OCI-LY1 (cell line): ENCODE measurements at regions not wholly inside any gene's neighbourhood (a gene's known extent, or its start where the extent isn't known, plus 50 kb on each side); places are given as distances from the start of the nearest gene placed in this dataset.
"Not testable (repeated sequence)": the region's sequence is repeated elsewhere in the genome, so short reads cannot be mapped to it uniquely, and the experiment has no call there.

Source experiments
- H2AFZ ChIP-seq: fragments of 200-600 bp; sonication (generic), shearing (Covaris generic); 2 replicates; pipeline ENCODE4 v1.6.0; 2014; ENCODE audit warnings: antibody characterized with exemption, mild to moderate bottlenecking, low read length
- H3F3A ChIP-seq: fragments of 200-600 bp; sonication (generic), shearing (Covaris generic); 2 replicates; pipeline ENCODE4 v1.6.0; 2014; ENCODE audit warnings: mild to moderate bottlenecking, antibody characterized with exemption, low read length, moderate library complexity; ENCODE audit not compliant: insufficient read depth
- H3K27ac ChIP-seq: fragments of 200-600 bp; sonication (generic); 2 replicates; pipeline ENCODE4 v1.5.1; 2014; ENCODE audit warnings: low read length, mixed run types, mild to moderate bottlenecking, low read depth; ENCODE audit not compliant: poor library complexity, severe bottlenecking
- H3K27me3 ChIP-seq: fragments of 200-600 bp; sonication (generic); 2 replicates; pipeline ENCODE4 v1.6.0; 2014; ENCODE audit warnings: antibody characterized with exemption, mild to moderate bottlenecking, low read length, moderate library complexity; ENCODE audit not compliant: insufficient read depth
- H3K36me3 ChIP-seq: fragments of 200-600 bp; sonication (generic); 2 replicates; pipeline ENCODE4 v1.6.1; 2014; ENCODE audit warnings: mild to moderate bottlenecking, antibody characterized with exemption, low read length, moderate library complexity, mixed read lengths; ENCODE audit not compliant: insufficient read depth
- H3K4me1 ChIP-seq: fragments of 200-600 bp; sonication (generic); 2 replicates; pipeline ENCODE4 v1.5.1; 2014; ENCODE audit warnings: mild to moderate bottlenecking, low read length, moderate library complexity; ENCODE audit not compliant: insufficient read depth, severe bottlenecking
- H3K4me2 ChIP-seq: fragments of 200-600 bp; sonication (generic), shearing (Covaris generic); 2 replicates; pipeline ENCODE4 v1.6.1; 2014; ENCODE audit warnings: low read length
- H3K4me3 ChIP-seq: fragments of 200-600 bp; sonication (generic); 2 replicates; pipeline ENCODE4 v1.5.1; 2014; ENCODE audit warnings: low read length, low read depth, mild to moderate bottlenecking, mixed read lengths; ENCODE audit not compliant: poor library complexity, severe bottlenecking
- H3K79me2 ChIP-seq: fragments of 200-600 bp; shearing (Covaris generic); 2 replicates; pipeline ENCODE4 v1.6.1; 2016; ENCODE audit warnings: mixed run types, low read length, mixed read lengths; ENCODE audit not compliant: insufficient read depth
- H3K9ac ChIP-seq: fragments of 200-600 bp; sonication (generic), shearing (Covaris generic); 2 replicates; pipeline ENCODE4 v1.6.1; 2014; ENCODE audit warnings: mild to moderate bottlenecking, low read length, mixed read lengths
- H3K9me2 ChIP-seq: fragments of 200-600 bp; sonication (generic), shearing (Covaris generic); 2 replicates; pipeline ENCODE4 v1.6.1; 2014; ENCODE audit warnings: low read depth, mild to moderate bottlenecking, low read length, mixed read lengths
- H3K9me3 ChIP-seq: fragments of 200-600 bp; shearing (Covaris generic); 2 replicates; pipeline ENCODE4 v1.6.1; 2014; ENCODE audit warnings: low read length, mixed read lengths
- H4K20me1 ChIP-seq: fragments of 200-600 bp; sonication (generic), shearing (Covaris generic); 2 replicates; pipeline ENCODE4 v1.6.0; 2016; ENCODE audit warnings: mild to moderate bottlenecking, low read length; ENCODE audit not compliant: insufficient read depth
- CTCF ChIP-seq: fragments of 200-600 bp; sonication (generic), shearing (Covaris generic); IDR thresholded peaks from 2 replicates; pipeline ENCODE4 v1.5.1; 2017; ENCODE audit warnings: mild to moderate bottlenecking, antibody characterized with exemption, low read length, moderate library complexity, mixed read lengths
- EZH2 ChIP-seq: fragments of 200-600 bp; sonication (generic), shearing (Covaris generic); IDR thresholded peaks from 2 replicates; pipeline ENCODE4 v1.8.0; 2017; ENCODE audit warnings: borderline replicate concordance, mixed run types, mild to moderate bottlenecking, antibody characterized with exemption, low read length, moderate library complexity, mixed read lengths

GRCh38 chr4:60913002-60913401 lies 287.1 kb upstream of the ADGRL3 start:
- H3K9me2 ChIP-seq, result no peaks in the 10 kb centered on the region
- H3K36me3 ChIP-seq, result no peaks in the 10 kb centered on the region
- H3K4me3 ChIP-seq, result no peak overlapping the region
- H4K20me1 ChIP-seq, result no peaks in the 10 kb centered on the region
- no peaks in the 10 kb centered on the region for H3K9me3 ChIP-seq
- no peak overlapping the region for H3K4me2 ChIP-seq
- TF ChIP-seq EZH2, result no peak
- no peak for TF ChIP-seq CTCF
- H3K4me1 ChIP-seq, result no peaks in the 10 kb centered on the region
- no peak overlapping the region for H3K27ac ChIP-seq
- no peaks in the 10 kb centered on the region for H3K27me3 ChIP-seq
- H2AFZ ChIP-seq, result no peak overlapping the region
- H3K9ac ChIP-seq, result no peak overlapping the region
- no peaks in the 10 kb centered on the region for H3K79me2 ChIP-seq
- no peaks in the 10 kb centered on the region for H3F3A ChIP-seq

- no peak overlapping the region for H3K4me3 ChIP-seq
These were observed 286.5 kb upstream of the ADGRL3 start for GRCh38 chr4:60913671-60914070.

GRCh38 chr4:60921735-60922134 lies 278.4 kb upstream of the ADGRL3 start:
- H4K20me1 ChIP-seq, H3K79me2 ChIP-seq, H2AFZ ChIP-seq, H3K27ac ChIP-seq, H3K4me2 ChIP-seq, H3F3A ChIP-seq, H3K9me3 ChIP-seq, H3K4me3 ChIP-seq, H3K36me3 ChIP-seq, H3K4me1 ChIP-seq, H3K27me3 ChIP-seq, H3K9ac ChIP-seq, H3K9me2 ChIP-seq: not testable (repeated sequence)

More at GRCh38 chr4:60913671-60914070, 286.5 kb upstream of the ADGRL3 start:
- H3K27me3 ChIP-seq, result no peaks in the 10 kb centered on the region
- H3K9me3 ChIP-seq, result no peaks in the 10 kb centered on the region
- H4K20me1 ChIP-seq, result no peaks in the 10 kb centered on the region
- no peaks in the 10 kb centered on the region for H3K36me3 ChIP-seq
- no peak overlapping the region for H3K27ac ChIP-seq
- H2AFZ ChIP-seq, result no peak overlapping the region
- H3F3A ChIP-seq, result no peaks in the 10 kb centered on the region
- H3K4me2 ChIP-seq, result no peak overlapping the region
- TF ChIP-seq CTCF, result no peak
- no peak for TF ChIP-seq EZH2
- no peaks in the 10 kb centered on the region for H3K9me2 ChIP-seq
- no peaks in the 10 kb centered on the region for H3K79me2 ChIP-seq
- no peak overlapping the region for H3K9ac ChIP-seq
- H3K4me1 ChIP-seq, result no peaks in the 10 kb centered on the region

- Histone ChIP-seq H3F3A (no peaks in the 10 kb centered on the region), H4K20me1 (no peaks in the 10 kb centered on the region), H3K9ac (no peak overlapping the region), H3K4me3 (no peak overlapping the region), H3K9me2 (no peaks in the 10 kb centered on the region), H3K27ac (no peak overlapping the region), H3K36me3 (no peaks in the 10 kb centered on the region), H3K4me1 (no peaks in the 10 kb centered on the region), H3K79me2 (no peaks in the 10 kb centered on the region), H3K27me3 (no peaks in the 10 kb centered on the region), H2AFZ (no peak overlapping the region), H3K9me3 (no peaks in the 10 kb centered on the region), H3K4me2 (no peak overlapping the region)
- TF ChIP-seq EZH2, result no peak
- TF ChIP-seq CTCF, result no peak
These were observed 277.1 kb upstream of the ADGRL3 start for GRCh38 chr4:60923075-60923474.
